Sciatic nerve (tissue), 2 donors: ENCODE measurements at regions not wholly inside any gene's neighbourhood (a gene's known extent, or its start where the extent isn't known, plus 50 kb on each side); places are given as distances from the start of the nearest gene placed in this dataset.

ENCODE experiments used
- ATAC-seq: fragments of 200-7000 bp; cut with Tn5 transposase; one replicate; pipeline ENCODE4 v1.9.1; 2020; ENCODE audit warnings: mild to moderate bottlenecking, moderate library complexity
- DNase-seq: peaks from one replicate; pipeline ENCODE4 v3.0.0-alpha.2; 2020; ENCODE audit warnings: low spot score
- intact Hi-C: fragments of 100-400 bp; cut with DNase I; formaldehyde crosslinking; loops from one replicate; pipeline ENCODE4 v1.14.2; 2022
- donor health status: DM: no; HTN: no; CAD: no.
- donor health status: DM: no; HTN: no; CAD: no.

DNA sequence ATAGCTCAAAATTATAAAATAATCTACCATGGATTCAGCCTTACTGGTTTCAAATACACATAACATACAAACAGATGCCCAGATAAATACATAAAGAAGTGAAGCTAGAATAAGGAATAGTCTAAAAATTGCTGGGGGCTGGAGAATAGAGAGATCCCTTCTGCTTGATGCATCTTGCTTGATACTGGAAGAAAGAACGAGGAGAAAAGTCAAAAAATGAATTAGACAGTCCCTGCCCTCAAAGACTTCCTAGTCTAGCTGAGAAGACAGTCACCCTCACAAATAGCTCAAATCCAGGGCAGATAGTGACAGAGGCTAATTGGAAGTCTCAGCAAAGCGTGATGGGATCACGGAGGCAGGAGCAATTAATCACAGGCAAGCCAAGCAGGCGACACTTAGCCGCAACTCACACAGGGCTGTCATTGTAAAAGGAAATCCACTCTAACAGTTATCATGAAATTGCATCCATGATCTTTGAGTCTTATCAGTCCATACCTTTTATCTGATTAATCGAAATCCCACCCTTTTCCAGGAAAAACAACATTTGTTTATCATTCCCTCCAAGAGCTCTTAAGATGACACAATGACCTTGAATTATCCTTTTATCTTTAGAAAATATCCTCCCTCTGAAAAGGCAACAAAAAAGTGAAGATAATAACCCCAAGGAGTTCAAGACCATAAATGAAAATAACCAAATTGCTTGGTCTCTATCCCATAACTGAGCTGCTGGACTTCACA lies 59.7 kb upstream of the TIAM1 start:
- DNase-seq (no peak), ATAC-seq (no peak)
- intact Hi-C loops = no loop called here

DNA sequence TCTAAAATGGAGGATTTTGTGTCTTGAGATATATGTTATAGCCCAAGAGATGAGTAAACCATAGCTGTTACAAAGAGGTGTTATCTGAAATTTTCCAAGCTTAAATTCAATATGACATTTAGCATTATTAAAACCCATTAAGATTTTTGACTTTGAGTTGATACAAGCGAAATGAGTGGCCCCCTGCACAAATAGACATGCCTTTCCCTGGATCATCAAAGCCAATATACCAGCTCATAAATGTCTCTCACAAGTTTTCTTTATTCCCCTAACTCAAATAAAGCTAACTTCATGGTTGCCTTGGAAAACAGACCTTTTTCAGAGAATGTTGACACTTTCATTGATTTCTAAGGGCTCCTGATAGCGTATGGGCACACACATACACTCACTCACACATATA lies 55.5 kb upstream of the TIAM1 start:
- intact Hi-C loops = no loop called here
- ATAC-seq (no peak), DNase-seq (no peak)

DNA sequence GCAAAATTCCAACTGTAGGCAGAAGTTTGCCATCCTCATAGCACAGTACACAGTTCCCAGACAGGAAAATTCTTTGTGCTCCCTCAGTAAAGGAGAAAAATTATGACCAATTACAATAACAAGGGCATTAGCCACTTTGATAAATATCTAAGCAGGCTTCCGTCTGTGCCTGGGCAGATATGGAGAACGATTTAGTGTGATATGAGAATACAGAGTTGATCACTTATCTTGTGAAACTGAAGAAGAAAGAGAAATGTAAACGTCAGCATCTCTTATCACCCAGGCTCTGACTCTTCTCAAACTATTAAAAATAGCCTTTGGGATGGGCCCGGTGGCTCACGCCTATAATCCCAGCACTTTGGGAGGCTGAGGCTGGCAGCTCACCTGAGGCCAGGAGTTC lies 54.5 kb upstream of the TIAM1 start:
- intact Hi-C loops = no loop called here

DNA sequence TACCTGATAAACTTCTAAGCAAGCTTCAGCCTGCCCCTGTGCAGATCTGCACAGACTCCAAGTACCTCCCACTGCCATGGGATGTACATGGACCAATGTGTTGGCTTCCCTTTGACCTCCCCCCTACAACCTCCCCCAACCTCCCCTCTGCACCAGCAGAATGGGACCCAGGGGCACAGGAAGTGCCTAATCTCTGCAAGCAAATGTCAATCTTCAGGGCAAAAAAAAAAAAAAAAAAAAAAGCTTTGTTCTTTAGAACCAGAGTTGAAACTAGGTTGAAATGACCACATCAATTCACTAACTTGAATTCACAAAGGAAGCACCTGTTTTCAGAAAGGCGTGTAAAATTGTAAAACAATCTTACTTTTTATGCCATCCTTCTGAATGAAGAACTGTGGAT lies 53.9 kb upstream of the TIAM1 start:
- intact Hi-C loops = no loop called here
- DNase-seq = no peak
- peak; percentile 32 for ATAC-seq

More for the DNA sequence above, 54.5 kb upstream of the TIAM1 start:
- ATAC-seq (no peak), DNase-seq (no peak)

DNA sequence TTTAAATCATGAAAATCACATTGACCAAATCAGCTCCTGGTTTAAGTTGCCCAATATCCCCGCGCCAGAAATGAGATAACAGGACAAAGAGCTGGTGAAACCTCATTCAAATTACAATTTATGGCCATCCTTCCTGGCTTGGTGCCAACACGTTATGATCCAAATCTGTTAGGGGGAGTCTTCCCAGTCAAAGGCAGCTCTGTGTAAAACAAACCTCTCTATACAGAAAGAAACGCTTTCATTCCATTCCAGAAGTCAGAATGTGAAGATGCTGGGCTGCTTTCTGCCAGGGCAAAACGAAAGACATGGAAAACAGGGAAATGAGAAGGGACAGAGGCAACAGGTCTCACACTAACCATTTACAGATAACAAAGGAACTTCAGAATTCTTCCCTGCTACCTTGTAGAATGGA lies 53.5 kb upstream of the TIAM1 start:
- ATAC-seq (peak; percentile 65), DNase-seq (no peak)
- intact Hi-C loops = no loop called here

DNA sequence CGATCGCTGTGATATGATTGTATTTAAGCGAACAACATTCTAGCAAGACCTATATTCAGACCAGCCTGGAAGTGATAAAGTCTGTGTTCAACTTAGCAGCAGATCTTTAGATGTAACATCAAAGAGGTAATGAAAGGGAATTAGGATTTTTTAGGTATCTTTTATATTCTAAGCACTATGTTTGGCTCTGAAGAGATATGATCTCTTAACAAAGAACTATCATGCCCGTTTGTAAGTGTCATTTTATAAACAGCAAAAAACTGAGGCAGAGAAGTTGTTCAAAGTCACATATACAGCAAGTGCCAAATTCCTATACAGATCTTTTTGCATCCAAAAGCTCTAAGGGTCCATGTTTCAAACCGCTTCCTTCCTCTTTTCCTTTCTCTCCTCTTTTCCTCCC lies 53.0 kb upstream of the TIAM1 start:
- DNase-seq = no peak
- intact Hi-C loops = no loop called here
- no peak for ATAC-seq

DNA sequence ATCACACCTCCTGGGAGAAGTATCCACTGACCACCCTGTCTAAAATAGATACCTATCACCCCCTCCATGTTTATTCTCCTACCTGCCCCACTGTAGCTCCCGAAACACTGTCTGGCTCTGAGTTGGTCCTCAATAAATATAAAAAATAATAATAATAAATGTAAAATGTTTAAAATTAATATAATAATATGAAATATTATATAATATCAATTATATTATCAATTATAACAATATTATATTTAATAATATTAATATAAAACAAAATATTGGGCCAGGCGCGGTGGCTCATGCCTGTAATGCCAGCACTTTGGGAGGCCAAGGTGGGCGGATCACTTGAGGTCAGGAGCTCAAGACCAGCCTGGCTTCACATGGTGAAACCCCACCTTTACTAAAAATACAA lies 52.3 kb upstream of the TIAM1 start:
- intact Hi-C loops = no loop called here
- no peak for DNase-seq
- ATAC-seq = no peak

DNA sequence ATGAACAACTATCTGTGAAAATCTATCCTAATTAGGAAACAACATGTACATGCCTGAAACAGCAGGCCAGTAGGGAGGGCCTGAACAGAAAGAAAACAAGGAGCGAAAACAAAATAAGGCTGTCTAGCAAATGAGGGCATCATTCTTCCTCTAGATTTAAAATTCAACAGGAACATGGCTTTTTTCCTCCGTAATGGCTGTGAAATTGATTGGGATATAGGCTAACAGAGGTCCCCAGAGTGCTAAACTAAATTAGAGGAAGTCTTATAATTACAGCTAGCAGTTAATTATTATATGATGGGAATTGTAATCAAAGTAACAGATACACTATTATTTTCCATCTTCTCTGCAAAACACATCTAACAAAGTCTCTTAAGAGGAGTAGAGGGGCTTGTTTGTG lies 51.7 kb upstream of the TIAM1 start:
- ATAC-seq = no peak
- intact Hi-C loops = no loop called here
- no peak for DNase-seq

DNA sequence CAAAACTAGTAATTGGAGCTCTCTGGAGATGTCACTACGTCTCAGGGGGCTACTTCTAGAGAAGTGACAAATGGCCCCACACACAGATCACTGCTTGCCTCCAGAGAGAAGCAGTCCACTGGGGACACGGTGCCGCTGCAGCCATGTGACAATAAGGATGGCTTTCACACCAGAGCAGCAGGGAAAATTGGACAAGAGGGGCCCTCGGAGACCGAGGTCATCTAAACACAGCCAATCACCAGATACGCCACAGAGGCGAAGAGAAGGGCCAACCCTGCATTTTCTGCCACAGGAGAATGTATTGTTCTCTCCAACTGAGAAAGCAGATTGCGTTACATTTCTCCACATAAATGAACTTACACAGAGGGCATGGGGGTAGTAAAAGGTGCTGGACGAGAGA lies 51.2 kb upstream of the TIAM1 start:
- peak; percentile 70 for ATAC-seq
- intact Hi-C loops = no loop called here
- no peak for DNase-seq

DNA sequence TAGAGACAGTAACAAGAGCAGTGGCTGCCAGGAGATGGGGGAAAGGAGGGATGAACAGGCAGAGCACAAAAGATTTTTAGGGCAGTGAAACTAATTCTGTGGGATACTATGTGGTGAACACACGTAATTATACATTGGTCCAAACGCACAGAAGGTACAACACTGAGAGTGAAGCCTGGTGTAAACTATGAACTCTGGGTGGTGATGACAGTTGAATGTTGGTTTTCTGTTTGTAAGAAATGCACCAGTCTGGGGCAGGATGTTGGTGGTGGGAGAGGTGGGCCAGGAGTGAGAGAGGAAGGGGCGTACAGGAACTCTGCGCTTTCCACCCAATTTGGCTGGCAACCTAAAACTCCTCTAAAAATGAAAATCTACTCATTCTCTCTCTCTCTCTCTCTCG lies 50.2 kb upstream of the TIAM1 start:
- intact Hi-C loops = no loop called here
- no peak for ATAC-seq
- no peak for DNase-seq
